Mesodermal cell (in vitro differentiated cells): ENCODE measurements at regions not wholly inside any gene's neighbourhood (a gene's known extent, or its start where the extent isn't known, plus 50 kb on each side); places are given as distances from the start of the nearest gene placed in this dataset.

Experiments
- H3K27ac ChIP-seq: 2 replicates; pipeline ENCODE4 v1.7.0; 2013; ENCODE audit warnings: mild to moderate bottlenecking, low read depth, low read length, moderate library complexity; ENCODE audit not compliant: severe bottlenecking
- H3K36me3 ChIP-seq: 2 replicates; pipeline ENCODE4 v1.7.1; 2013; ENCODE audit warnings: mild to moderate bottlenecking, low read length, moderate library complexity; ENCODE audit not compliant: control insufficient read depth, insufficient read depth
- H3K4me1 ChIP-seq: one replicate; pipeline ENCODE4 v1.7.1; 2013; ENCODE audit warnings: mild to moderate bottlenecking, low read length; ENCODE audit not compliant: insufficient read depth, control insufficient read depth, poor library complexity, severe bottlenecking
- H3K4me3 ChIP-seq: 2 replicates; pipeline ENCODE4 v1.7.0; 2013; ENCODE audit warnings: low read length, control low read depth, mild to moderate bottlenecking; ENCODE audit not compliant: insufficient read depth, poor library complexity, severe bottlenecking; ENCODE audit errors: extremely low read depth
- H3K9me3 ChIP-seq: 2 replicates; pipeline ENCODE4 v1.7.1; 2013; ENCODE audit warnings: mild to moderate bottlenecking, low read length, moderate library complexity; ENCODE audit not compliant: control insufficient read depth
- WGBS, 2 experiments: methylation state at CpG; one replicate each; pipeline ENCODE4 v1.1.5; 2013; ENCODE audit warnings: missing lambda C conversion rate in 2 of 2; ENCODE audit not compliant: insufficient coverage in 2 of 2; 5-methylcytosine and 5-hydroxymethylcytosine counted together

- Histone ChIP-seq H3K4me3 (no peak overlapping the region), H3K9me3 (no peaks in the 10 kb centered on the region), H3K4me1 (peaks cover 21% of the 10 kb centered on the region), H3K36me3 (no peaks in the 10 kb centered on the region), H3K27ac (no peak overlapping the region)
Measured at GRCh38 chr3:82082796-82083195, 321.4 kb upstream of the GBE1 start.

- no peaks in the 10 kb centered on the region for H3K36me3 ChIP-seq
- WGBS, 2 experiments, result no CpG with 5 or more reads among the region's 2 CpGs
- no peak overlapping the region for H3K4me3 ChIP-seq
- peaks cover 16% of the 10 kb centered on the region for H3K4me1 ChIP-seq
- H3K9me3 ChIP-seq, result no peaks in the 10 kb centered on the region
- no peak overlapping the region for H3K27ac ChIP-seq
Measured at GRCh38 chr3:82081351-82081750, 319.9 kb upstream of the GBE1 start.

- H3K36me3 ChIP-seq, result no peaks in the 10 kb centered on the region
- H3K4me3 ChIP-seq, result no peak overlapping the region
- peak overlapping the region; percentile 7 for H3K27ac ChIP-seq
- peaks cover 14% of the 10 kb centered on the region for H3K4me1 ChIP-seq
- 100% methylated on average over 2 of the region's 3 CpGs; no CpG with 5 or more reads in 1 of the 2 experiments for WGBS, 2 experiments
- H3K9me3 ChIP-seq, result no peaks in the 10 kb centered on the region
Measured at GRCh38 chr3:82080792-82081191, 319.3 kb upstream of the GBE1 start.

GRCh38 chr3:82080261-82080660, 318.8 kb upstream of the GBE1 start:
- Histone ChIP-seq H3K4me3 (no peak overlapping the region), H3K27ac (peak overlapping the region; percentile 7), H3K9me3 (no peaks in the 10 kb centered on the region), H3K36me3 (no peaks in the 10 kb centered on the region), H3K4me1 (peaks cover 10% of the 10 kb centered on the region)
- WGBS, 2 experiments, result 95% methylated on average over 2 of the region's 3 CpGs; no CpG with 5 or more reads in 1 of the 2 experiments

GRCh38 chr3:82079335-82079890, 318.0 kb upstream of the GBE1 start:
- Histone ChIP-seq H3K4me1 (peaks cover 7% of the 10 kb centered on the region), H3K27ac (no peak overlapping the region), H3K4me3 (no peak overlapping the region), H3K9me3 (no peaks in the 10 kb centered on the region), H3K36me3 (no peaks in the 10 kb centered on the region)
- 100% methylated on average over 1 of the region's 5 CpGs for WGBS, 2 experiments

GRCh38 chr3:82078246-82078645, 316.8 kb upstream of the GBE1 start:
- H3K4me1 ChIP-seq, result peaks cover 7% of the 10 kb centered on the region
- no peak overlapping the region for H3K27ac ChIP-seq
- H3K9me3 ChIP-seq, result no peaks in the 10 kb centered on the region
- WGBS, 2 experiments, result 88 to 92% methylated on average over 1 to 2 of the region's 3 CpGs
- H3K4me3 ChIP-seq, result no peak overlapping the region
- H3K36me3 ChIP-seq, result no peaks in the 10 kb centered on the region

- Histone ChIP-seq H3K36me3 (no peaks in the 10 kb centered on the region), H3K4me3 (no peak overlapping the region), H3K27ac (no peak overlapping the region), H3K4me1 (no peaks in the 10 kb centered on the region), H3K9me3 (no peaks in the 10 kb centered on the region)
- WGBS, 2 experiments, result 90 to 92% methylated on average over 2 to 6 of the region's 7 CpGs
Measured at GRCh38 chr3:82067420-82067819, 306.0 kb upstream of the GBE1 start.

GRCh38 chr3:82058809-82059208, 297.4 kb upstream of the GBE1 start:
- Histone ChIP-seq H3K4me3 (no peak overlapping the region), H3K9me3 (peaks cover 3% of the 10 kb centered on the region), H3K36me3 (no peaks in the 10 kb centered on the region), H3K4me1 (no peaks in the 10 kb centered on the region), H3K27ac (no peak overlapping the region)
- WGBS, 2 experiments, result 88 to 92% methylated on average over 7 of the region's 8 CpGs

GRCh38 chr3:82055792-82056191, 294.3 kb upstream of the GBE1 start:
- Histone ChIP-seq H3K27ac (no peak overlapping the region), H3K36me3 (no peaks in the 10 kb centered on the region), H3K4me1 (no peaks in the 10 kb centered on the region), H3K9me3 (peaks cover under 1% of the 10 kb centered on the region), H3K4me3 (no peak overlapping the region)
- WGBS, 2 experiments, result 58 to 76% methylated on average over 2 of the region's 3 CpGs

- no peak overlapping the region for H3K4me3 ChIP-seq
- WGBS, 2 experiments, result 100% methylated on average over 1 of the region's 1 CpG
- H3K27ac ChIP-seq, result no peak overlapping the region
- H3K9me3 ChIP-seq, result no peaks in the 10 kb centered on the region
- H3K4me1 ChIP-seq, result no peaks in the 10 kb centered on the region
- no peaks in the 10 kb centered on the region for H3K36me3 ChIP-seq
Measured at GRCh38 chr3:82054849-82055248, 293.4 kb upstream of the GBE1 start.

GRCh38 chr3:82053236-82053635, 291.8 kb upstream of the GBE1 start:
- Histone ChIP-seq H3K27ac (no peak overlapping the region), H3K36me3 (no peaks in the 10 kb centered on the region), H3K4me1 (no peaks in the 10 kb centered on the region), H3K9me3 (no peaks in the 10 kb centered on the region), H3K4me3 (no peak overlapping the region)
- WGBS, 2 experiments, result no CpG with 5 or more reads among the region's 1 CpG
